OCI-LY3 (cell line): ENCODE measurements at regions not wholly inside any gene's neighbourhood (a gene's known extent, or its start where the extent isn't known, plus 50 kb on each side); places are given as distances from the start of the nearest gene placed in this dataset.

Experiments
- EZH2phosphoT487 ChIP-seq: fragments of 200-600 bp; shearing (Covaris generic); IDR thresholded peaks from 2 replicates; pipeline ENCODE4 v1.6.1; 2018; ENCODE audit warnings: antibody characterized with exemption, mixed run types, low read depth
- TF ChIP-seq, protein P1 (sequence below): fragments of 200-600, 300-600 bp; sonication (generic); IDR thresholded peaks from 2 replicates; pipeline ENCODE4 v1.5.1; 2014; ENCODE audit warnings: antibody characterized with exemption, low read length, low read depth

DNA sequence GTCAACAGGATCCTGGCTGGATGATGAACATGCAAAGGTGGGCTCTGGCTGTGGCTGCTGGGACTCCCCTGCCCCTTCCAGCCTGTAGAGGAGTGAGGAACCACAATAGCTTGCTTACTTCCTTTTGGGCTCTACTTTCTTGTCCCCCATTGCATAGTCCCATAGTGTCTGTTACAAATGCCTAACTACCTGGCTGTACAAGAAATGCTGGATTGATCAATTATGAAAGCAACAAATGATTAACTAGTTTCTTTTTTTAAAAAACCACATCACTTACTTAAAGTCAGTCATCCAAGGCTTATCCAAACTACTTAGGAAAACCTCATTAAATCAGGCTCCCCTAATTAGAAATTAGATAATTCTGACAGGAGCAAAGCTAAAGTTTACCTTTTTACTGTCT lies 514.1 kb upstream of the PKN2 start:
- TF ChIP-seq, protein P1, sequence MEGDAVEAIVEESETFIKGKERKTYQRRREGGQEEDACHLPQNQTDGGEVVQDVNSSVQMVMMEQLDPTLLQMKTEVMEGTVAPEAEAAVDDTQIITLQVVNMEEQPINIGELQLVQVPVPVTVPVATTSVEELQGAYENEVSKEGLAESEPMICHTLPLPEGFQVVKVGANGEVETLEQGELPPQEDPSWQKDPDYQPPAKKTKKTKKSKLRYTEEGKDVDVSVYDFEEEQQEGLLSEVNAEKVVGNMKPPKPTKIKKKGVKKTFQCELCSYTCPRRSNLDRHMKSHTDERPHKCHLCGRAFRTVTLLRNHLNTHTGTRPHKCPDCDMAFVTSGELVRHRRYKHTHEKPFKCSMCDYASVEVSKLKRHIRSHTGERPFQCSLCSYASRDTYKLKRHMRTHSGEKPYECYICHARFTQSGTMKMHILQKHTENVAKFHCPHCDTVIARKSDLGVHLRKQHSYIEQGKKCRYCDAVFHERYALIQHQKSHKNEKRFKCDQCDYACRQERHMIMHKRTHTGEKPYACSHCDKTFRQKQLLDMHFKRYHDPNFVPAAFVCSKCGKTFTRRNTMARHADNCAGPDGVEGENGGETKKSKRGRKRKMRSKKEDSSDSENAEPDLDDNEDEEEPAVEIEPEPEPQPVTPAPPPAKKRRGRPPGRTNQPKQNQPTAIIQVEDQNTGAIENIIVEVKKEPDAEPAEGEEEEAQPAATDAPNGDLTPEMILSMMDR = no peak
- no peak for TF ChIP-seq EZH2phosphoT487
